Endothelial cell of umbilical vein (primary cell): ENCODE measurements at regions not wholly inside any gene's neighbourhood (a gene's known extent, or its start where the extent isn't known, plus 50 kb on each side); places are given as distances from the start of the nearest gene placed in this dataset.

Experiments
- BruUV-seq: library from RNA; stranded (reverse); fragments of 400-500 nt; replicated peaks from 2 replicates; lab custom pipeline; 2021; lab: Mats Ljungman, UMichigan
- CTCF ChIA-PET: fragments of 300-600, 350-600 bp; sonication (Branson Sonifier 250); formaldehyde crosslinking; loops from one replicate; lab custom pipeline; 2021; ENCODE audit warnings: antibody characterized with exemption, inconsistent platforms; lab: Charles Lee
- POLR2A ChIA-PET: fragments of 300-600, 350-600 bp; sonication (Branson Sonifier 250); formaldehyde crosslinking; loops from one replicate; lab custom pipeline; 2021; ENCODE audit warnings: antibody characterized with exemption, inconsistent platforms; lab: Charles Lee
- DNase-seq: peaks from one replicate; pipeline ENCODE4 v3.0.0-alpha.2; 2011; ENCODE audit warnings: low read depth, low spot score
- FAIRE-seq: peaks from 2 replicates; lab custom pipeline; 2011; peaks lifted over from hg19 to GRCh38; lab: Jason Lieb, UNC
- H2AFZ ChIP-seq: 2 replicates; pipeline ENCODE4 v1.6.0; 2012; ENCODE audit warnings: low read depth, low read length, control low read depth, inconsistent platforms
- H3K27ac ChIP-seq: 2 replicates; pipeline ENCODE4 v1.5.1; 2011; ENCODE audit warnings: low read depth, mild to moderate bottlenecking, control low read depth, low read length, moderate library complexity; ENCODE audit not compliant: insufficient read depth
- H3K27me3 ChIP-seq, 2 experiments: 2 replicates each; pipeline versions ENCODE4 v1.6.0 to v1.6.1; 2011; ENCODE audit warnings: low read length in 2 of 2, mixed read lengths in 1 of 2; ENCODE audit not compliant: control insufficient read depth in 2 of 2, insufficient read depth in 2 of 2
- H3K36me3 ChIP-seq, 2 experiments: 2 replicates in 1 of 2; 3 replicates in 1 of 2; pipeline ENCODE4 v1.5.1; 2011; ENCODE audit warnings: low read length in 2 of 2, mild to moderate bottlenecking in 1 of 2, moderate library complexity in 1 of 2; ENCODE audit not compliant: control insufficient read depth in 2 of 2, insufficient read depth in 2 of 2; ENCODE audit errors: extremely low read depth in 1 of 2
- H3K4me1 ChIP-seq: 3 replicates; pipeline ENCODE4 v1.5.1; 2011; ENCODE audit warnings: mild to moderate bottlenecking, low read length; ENCODE audit not compliant: control insufficient read depth, insufficient read depth; ENCODE audit errors: extremely low read depth
- H3K4me2 ChIP-seq: 2 replicates; pipeline ENCODE4 v1.6.1; 2011; ENCODE audit warnings: low read length, control low read depth, mixed read lengths; ENCODE audit not compliant: insufficient read depth
- H3K4me3 ChIP-seq, 3 experiments: fragments of 200-600 bp in 1 of 3; sonication (generic), shearing (Covaris generic) in 1 of 3; replicated peaks in 1 of 3; 2 replicates each; pipeline ENCODE4 v1.5.1; 2011 to 2016; ENCODE audit warnings: control low read depth in 3 of 3, low read length in 3 of 3, mild to moderate bottlenecking in 2 of 3, inconsistent platforms in 1 of 3, low read depth in 1 of 3, moderate library complexity in 1 of 3; ENCODE audit not compliant: insufficient read depth in 1 of 3
- H3K79me2 ChIP-seq: 2 replicates; pipeline ENCODE4 v1.6.0; 2012; ENCODE audit warnings: low read length, inconsistent platforms; ENCODE audit not compliant: control insufficient read depth, insufficient read depth
- H3K9ac ChIP-seq: replicated peaks from 2 replicates; pipeline ENCODE3; 2011; ENCODE audit warnings: low read length, control low read depth; ENCODE audit not compliant: insufficient read depth; ENCODE audit errors: extremely low read depth
- H3K9me1 ChIP-seq: replicated peaks from 3 replicates; pipeline ENCODE4 v1.6.0; 2011; ENCODE audit warnings: mild to moderate bottlenecking, low read length; ENCODE audit not compliant: control insufficient read depth, insufficient read depth; ENCODE audit errors: extremely low read depth
- H3K9me3 ChIP-seq: replicated peaks from 2 replicates; pipeline ENCODE4 v1.5.1; 2012; ENCODE audit warnings: low read length, inconsistent platforms; ENCODE audit not compliant: control insufficient read depth, insufficient read depth
- H4K20me1 ChIP-seq: replicated peaks from 2 replicates; pipeline ENCODE3; 2011; ENCODE audit warnings: mild to moderate bottlenecking, low read length; ENCODE audit not compliant: control insufficient read depth, insufficient read depth; ENCODE audit errors: extremely low read depth
- CTCF ChIP-seq, 2 donors: IDR thresholded peaks; 1 replicate in 1 of 2; 2 replicates in 1 of 2; pipeline ENCODE4 v1.5.1; 2011; ENCODE audit warnings: low read length in 2 of 2, mild to moderate bottlenecking in 2 of 2, moderate library complexity in 2 of 2, control low read depth in 1 of 2, inconsistent platforms in 1 of 2, low read depth in 1 of 2; ENCODE audit not compliant: insufficient read depth in 1 of 2; ENCODE audit errors: extremely low read depth in 1 of 2
- EZH2 ChIP-seq: IDR thresholded peaks from 2 replicates; pipeline ENCODE4 v1.6.1; 2012; ENCODE audit warnings: borderline replicate concordance, low read depth, mild to moderate bottlenecking, moderate library complexity, low read length, inconsistent platforms; ENCODE audit not compliant: severe bottlenecking
- FOS ChIP-seq: IDR thresholded peaks from 2 replicates; pipeline ENCODE4 v1.6.1; 2011; ENCODE audit warnings: mild to moderate bottlenecking, low read length, moderate library complexity, borderline replicate concordance; ENCODE audit not compliant: insufficient read depth
- GATA2 ChIP-seq: IDR thresholded peaks from 2 replicates; pipeline ENCODE4 v1.7.0; 2011; ENCODE audit warnings: low read depth, mild to moderate bottlenecking, moderate library complexity, mixed read lengths, low read length; ENCODE audit not compliant: insufficient read length, insufficient read depth
- JUN ChIP-seq: IDR thresholded peaks from 2 replicates; pipeline ENCODE4 v1.6.1; 2011; ENCODE audit warnings: borderline replicate concordance, low read depth; ENCODE audit not compliant: insufficient read length, insufficient read depth
- MYC ChIP-seq: IDR thresholded peaks from one replicate; pipeline ENCODE4 v1.6.1; 2011; ENCODE audit warnings: mild to moderate bottlenecking, low read depth, low read length
- POLR2A ChIP-seq: IDR thresholded peaks from 2 replicates; pipeline ENCODE4 v1.6.1; 2012; ENCODE audit warnings: low read depth, mild to moderate bottlenecking, control low read depth, low read length
- POLR2AphosphoS5 ChIP-seq: IDR thresholded peaks from 2 replicates; pipeline ENCODE4 v1.6.1; 2012; ENCODE audit warnings: low read depth, mild to moderate bottlenecking, control low read depth, low read length, moderate library complexity; ENCODE audit not compliant: insufficient read depth
- dilution Hi-C: fragments of 300-500 bp; cut with MboI; formaldehyde crosslinking; loops from one replicate; pipeline ENCODE4 v1.15.0; 2019; ENCODE audit warnings: low sequenced_read_pairs; ENCODE audit not compliant: extremely low pct_ligation_motif_present
- intact Hi-C: fragments of 100-400 bp; cut with micrococcal nuclease; formaldehyde crosslinking; loops from one replicate; pipeline ENCODE4 v1.10.0; 2022

GRCh38 chr4:33931026-33931425 is 2313.3 kb downstream of the ARAP2 start:
- TF ChIP-seq GATA2 (no peak), CTCF (IDR thresholded peaks at IDR 0.05; ENCODE audit: extremely low read depth in 1 of 2, insufficient read depth in 1 of 2, low read depth in 1 of 2, low read length in 2 of 2) (no peak)
- H3K4me3 ChIP-seq: no peak overlapping the region
- H3K9me1 ChIP-seq: no peaks in the 10 kb centered on the region
- H4K20me1 ChIP-seq: no peaks in the 10 kb centered on the region
- H3K36me3 ChIP-seq: no peaks in the 10 kb centered on the region
- CTCF ChIA-PET: no interaction called here
- no peaks in the 10 kb centered on the region for H3K27me3 ChIP-seq
- H3K4me1 ChIP-seq: no peaks in the 10 kb centered on the region
- no peak overlapping the region for H3K9ac ChIP-seq
- BruUV-seq: no TSS peak
- dilution Hi-C loops: no loop called here
- no peaks in the 10 kb centered on the region for H3K79me2 ChIP-seq
- FAIRE-seq: no peak
- H2AFZ ChIP-seq: no peak overlapping the region
- no peak overlapping the region for H3K4me2 ChIP-seq
- intact Hi-C loops: no loop called here
- POLR2A ChIA-PET: no interaction called here
- no peak overlapping the region for H3K27ac ChIP-seq
- no peak for DNase-seq
- no peaks in the 10 kb centered on the region for H3K9me3 ChIP-seq

- no peaks in the 10 kb centered on the region for H3K36me3 ChIP-seq
- no peak overlapping the region for H3K4me3 ChIP-seq
- CTCF ChIA-PET: no interaction called here
- TF ChIP-seq EZH2 (no peak), FOS (no peak), POLR2A (no peak), JUN (no peak), POLR2AphosphoS5 (no peak), MYC (no peak), GATA2 (no peak)
- no peak overlapping the region for H3K27ac ChIP-seq
- no peaks in the 10 kb centered on the region for H3K9me1 ChIP-seq
- no peaks in the 10 kb centered on the region for H3K27me3 ChIP-seq
- H2AFZ ChIP-seq: no peak overlapping the region
- H3K9ac ChIP-seq: no peak overlapping the region
- no TSS peak for BruUV-seq
- no peaks in the 10 kb centered on the region for H4K20me1 ChIP-seq
- POLR2A ChIA-PET: no interaction called here
- dilution Hi-C loops: no loop called here
- DNase-seq: no peak
- no peaks in the 10 kb centered on the region for H3K4me1 ChIP-seq
- no peak overlapping the region for H3K4me2 ChIP-seq
- no peaks in the 10 kb centered on the region for H3K9me3 ChIP-seq
- no peak for FAIRE-seq
- intact Hi-C loops: no loop called here
- H3K79me2 ChIP-seq: no peaks in the 10 kb centered on the region
Measured at GRCh38 chr4:33940281-33940680, 2304.0 kb downstream of the ARAP2 start.
